Stimulated activated CD4-positive, alpha-beta T cell treated with anti-CD3 and anti-CD28 coated beads, Interleukin-12 subunit alpha, Interleukin-12 subunit beta, amount 100 ng/mL, for 48 hours (primary cell): ENCODE measurements at regions not wholly inside any gene's neighbourhood (a gene's known extent, or its start where the extent isn't known, plus 50 kb on each side); places are given as distances from the start of the nearest gene placed in this dataset.
"Not testable (repeated sequence)": the region's sequence is repeated elsewhere in the genome, so short reads cannot be mapped to it uniquely, and the experiment has no call there.

Experiments
- DNase-seq, 3 donors: peaks; one replicate each; pipeline ENCODE4 v3.0.0-alpha.2; 2020; ENCODE audit warnings: low read depth in 2 of 3, low spot score in 1 of 3

GRCh38 chr13:83008212-83008929 is 873.9 kb downstream of the SLITRK1 start:
- DNase-seq: no peak

GRCh38 chr13:83007226-83007625 is 875.0 kb downstream of the SLITRK1 start:
- DNase-seq: no peak

- no peak for DNase-seq
Observed at GRCh38 chr13:83003185-83003584, 879.1 kb downstream of the SLITRK1 start.

- no peak for DNase-seq
Observed at GRCh38 chr13:82993417-82993816, 888.9 kb downstream of the SLITRK1 start.

- no peak for DNase-seq
Observed at GRCh38 chr13:82976499-82976898, 905.8 kb downstream of the SLITRK1 start.

- no peak for DNase-seq
Observed at GRCh38 chr13:82963226-82964099, 918.8 kb downstream of the SLITRK1 start.

- DNase-seq: no peak
Observed at GRCh38 chr13:82962397-82962796, 919.9 kb downstream of the SLITRK1 start.

GRCh38 chr13:82961757-82962156 is 920.5 kb downstream of the SLITRK1 start:
- no peak for DNase-seq

- DNase-seq: not testable (repeated sequence)
Observed at GRCh38 chr13:82952336-82952735, 929.9 kb downstream of the SLITRK1 start.

- DNase-seq: no peak
Observed at GRCh38 chr13:82947683-82948082, 934.6 kb downstream of the SLITRK1 start.

- no peak for DNase-seq
Observed at GRCh38 chr13:82947191-82947621, 935.1 kb downstream of the SLITRK1 start.

- no peak for DNase-seq
Observed at GRCh38 chr13:82938644-82939043, 943.6 kb downstream of the SLITRK1 start.

- DNase-seq: no peak
Observed at GRCh38 chr13:82934000-82934399, 948.3 kb downstream of the SLITRK1 start.

- DNase-seq: no peak
Observed at GRCh38 chr13:82925114-82925513, 957.2 kb downstream of the SLITRK1 start.

GRCh38 chr13:82917984-82918383 is 964.3 kb downstream of the SLITRK1 start:
- DNase-seq: no peak

- no peak for DNase-seq
Observed at GRCh38 chr13:82912564-82912963, 969.7 kb downstream of the SLITRK1 start.

- no peak for DNase-seq
Observed at GRCh38 chr13:82905071-82905470, 977.2 kb downstream of the SLITRK1 start.

GRCh38 chr13:82900453-82900852 is 981.8 kb downstream of the SLITRK1 start:
- no peak for DNase-seq

- no peak for DNase-seq
Observed at GRCh38 chr13:82898586-82898985, 983.7 kb downstream of the SLITRK1 start.

GRCh38 chr13:82879921-82880320 is 1002.4 kb downstream of the SLITRK1 start:
- no peak for DNase-seq

- DNase-seq: no peak
Observed at GRCh38 chr13:82878536-82878935, 1003.7 kb downstream of the SLITRK1 start.

- no peak for DNase-seq
Observed at GRCh38 chr13:82867284-82867683, 1015.0 kb downstream of the SLITRK1 start.
